AG08395 (cell line): ENCODE measurements at regions not wholly inside any gene's neighbourhood (a gene's known extent, or its start where the extent isn't known, plus 50 kb on each side); places are given as distances from the start of the nearest gene placed in this dataset.
"Not testable (repeated sequence)": the region's sequence is repeated elsewhere in the genome, so short reads cannot be mapped to it uniquely, and the experiment has no call there.

Experiments used
- DNase-seq: peaks from one replicate; pipeline ENCODE4 v3.0.0; 2012; ENCODE audit warnings: mixed read lengths, low spot score

DNA sequence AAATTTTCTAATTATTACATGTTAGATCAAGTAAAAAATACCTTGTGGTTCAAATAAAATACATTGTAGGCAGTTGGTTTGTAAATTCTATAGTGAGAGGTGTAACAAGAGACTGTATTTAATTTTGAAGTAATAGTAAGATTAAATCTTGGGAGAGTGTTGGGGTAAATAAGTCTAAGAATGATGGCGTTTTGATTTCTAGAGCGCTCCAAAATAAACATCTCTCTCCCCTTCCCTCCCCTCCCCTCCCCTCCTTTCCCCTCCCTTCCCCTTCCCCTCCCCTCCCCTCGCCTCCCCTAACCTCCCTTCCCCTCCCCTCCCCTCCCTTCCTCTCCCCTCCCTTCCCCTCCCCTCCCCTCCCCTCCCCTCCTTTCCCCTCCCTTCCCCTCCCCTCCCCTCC is 200.6 kb upstream of the EEF2KMT start:
- DNase-seq, result no peak

DNA sequence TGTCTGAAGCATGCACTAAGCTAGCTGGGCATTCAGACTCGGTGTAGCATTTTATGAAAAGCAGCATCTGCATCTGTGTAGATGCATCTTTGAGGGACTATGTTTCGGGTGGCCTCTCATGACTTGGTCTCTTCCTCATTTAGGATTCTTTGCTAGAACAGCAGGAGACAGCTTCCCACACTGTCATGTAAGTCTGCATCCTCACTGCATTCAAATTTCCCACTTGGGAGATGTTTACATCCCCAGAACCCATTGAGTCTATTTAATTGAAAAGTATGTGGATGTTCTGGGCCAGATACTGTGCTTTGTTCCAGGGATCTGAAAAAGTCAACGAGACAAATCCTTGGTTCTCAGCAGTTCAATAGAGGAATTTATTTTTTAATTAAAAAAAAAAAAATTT is 198.6 kb upstream of the EEF2KMT start:
- no peak for DNase-seq

DNA sequence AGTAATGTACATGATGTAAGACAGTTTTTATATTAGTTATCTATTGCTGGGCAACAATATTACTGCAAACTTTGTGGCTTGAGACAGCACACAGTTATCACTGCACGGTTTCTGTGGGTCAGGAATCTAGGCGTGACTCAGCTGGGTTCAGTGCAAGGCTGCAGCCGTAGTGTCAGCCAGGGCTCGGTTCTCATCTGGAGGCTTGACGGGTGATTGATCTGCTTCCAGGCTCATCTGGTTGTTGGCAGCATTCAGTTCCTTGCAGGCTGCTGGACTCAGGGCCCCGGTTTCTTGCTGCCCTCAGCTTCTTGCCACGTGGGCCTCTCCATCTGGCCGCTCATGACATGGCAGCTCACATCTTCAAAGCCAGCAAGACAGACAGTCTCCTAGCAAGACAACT is 197.7 kb upstream of the EEF2KMT start:
- not testable (repeated sequence) for DNase-seq

DNA sequence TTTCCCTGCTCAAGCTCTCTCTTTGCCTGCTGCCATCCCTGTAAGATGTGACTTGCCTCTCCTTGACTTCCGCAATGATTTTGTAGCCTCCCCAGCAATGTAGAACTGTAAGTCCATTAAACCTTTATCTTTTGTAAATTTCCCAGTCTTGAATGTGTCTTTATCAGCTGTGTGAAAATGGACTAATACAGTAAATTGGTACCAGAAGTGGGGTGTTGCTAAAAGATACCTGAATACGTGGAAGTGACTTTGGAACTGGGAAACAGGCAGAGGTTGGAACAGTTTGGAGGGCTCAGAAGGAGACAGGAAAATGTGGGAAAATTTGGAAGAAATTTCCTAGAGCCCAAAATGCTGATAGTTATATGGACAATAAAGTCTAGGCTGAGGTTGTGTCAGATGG is 184.6 kb upstream of the EEF2KMT start:
- not testable (repeated sequence) for DNase-seq

DNA sequence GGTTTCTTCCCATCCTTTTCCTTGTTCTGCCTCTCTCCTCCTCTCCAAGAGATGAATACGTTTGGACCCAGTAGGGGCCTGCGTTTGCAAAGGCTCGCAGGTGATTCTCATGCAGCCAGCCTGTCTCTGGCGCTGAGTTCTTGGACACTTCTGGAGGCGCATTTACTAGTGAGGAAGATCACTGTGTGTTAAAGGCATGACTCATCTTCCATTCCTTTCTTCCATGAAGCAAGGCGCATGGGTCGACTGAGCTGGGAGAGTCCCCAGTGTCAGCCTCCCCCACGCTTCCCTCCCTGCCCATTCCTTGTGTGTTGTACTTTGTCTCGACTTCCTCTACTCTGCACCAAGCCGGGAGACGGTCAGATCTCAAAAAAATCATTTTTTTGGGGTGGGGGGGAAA is 159.9 kb upstream of the EEF2KMT start:
- no peak for DNase-seq

DNA sequence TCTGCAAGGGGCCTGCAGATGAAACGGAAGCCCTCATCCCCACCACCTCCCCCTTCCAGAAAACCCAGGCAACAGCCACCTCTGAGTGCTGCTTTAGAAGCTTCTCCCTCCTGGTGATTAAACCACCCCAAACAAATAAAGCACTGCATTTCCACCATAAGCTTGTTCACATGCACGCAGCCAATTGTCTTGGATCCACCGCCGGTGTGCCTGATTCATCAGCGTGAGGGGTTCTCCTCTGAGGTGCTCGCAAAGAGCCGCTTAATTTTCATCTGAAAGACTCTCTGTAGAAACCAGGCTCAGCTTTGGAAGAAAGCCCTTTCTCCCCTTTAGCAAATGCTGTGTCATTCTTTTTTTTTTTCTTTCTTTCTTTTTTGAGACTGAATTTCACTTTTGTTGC is 155.2 kb upstream of the EEF2KMT start:
- DNase-seq, result no peak

DNA sequence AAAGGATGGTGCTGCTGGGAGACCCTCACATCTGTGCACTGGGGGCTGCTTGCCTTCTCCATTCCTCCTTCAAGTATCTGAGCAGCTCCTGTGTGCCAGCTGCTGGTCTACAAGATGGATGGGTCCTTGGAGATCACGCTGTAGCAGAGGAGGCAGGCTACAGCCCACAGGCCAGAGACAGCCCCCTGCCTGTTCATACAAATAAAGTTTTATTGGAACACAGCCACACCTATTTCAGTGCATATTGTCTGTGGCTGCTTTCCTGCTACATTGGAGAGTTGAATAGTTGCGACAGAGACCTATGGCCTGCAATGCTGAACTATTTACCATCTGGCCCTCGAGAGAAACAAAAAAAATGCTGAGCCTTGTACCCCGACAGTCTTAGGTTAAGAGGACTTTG is 149.8 kb upstream of the EEF2KMT start:
- DNase-seq, result not testable (repeated sequence)

DNA sequence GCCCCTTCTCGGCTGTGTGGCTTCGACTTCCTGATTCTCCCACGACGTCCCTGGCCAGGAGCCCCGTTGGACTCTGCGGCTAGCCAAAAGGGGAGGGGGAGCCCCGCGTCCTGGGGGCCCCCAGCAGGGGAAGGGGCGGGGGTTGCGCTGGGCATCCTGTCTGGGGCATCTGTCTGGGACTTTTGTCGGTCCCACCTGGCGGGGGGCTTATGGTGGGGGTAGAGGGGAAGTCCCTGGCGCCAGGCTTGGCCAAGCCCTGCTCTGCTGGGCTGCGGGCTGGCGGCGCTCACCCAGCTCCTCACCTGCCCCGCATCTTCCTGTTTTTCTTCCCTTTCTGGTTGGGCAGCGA is 142.7 kb upstream of the EEF2KMT start:
- not testable (repeated sequence) for DNase-seq

DNA sequence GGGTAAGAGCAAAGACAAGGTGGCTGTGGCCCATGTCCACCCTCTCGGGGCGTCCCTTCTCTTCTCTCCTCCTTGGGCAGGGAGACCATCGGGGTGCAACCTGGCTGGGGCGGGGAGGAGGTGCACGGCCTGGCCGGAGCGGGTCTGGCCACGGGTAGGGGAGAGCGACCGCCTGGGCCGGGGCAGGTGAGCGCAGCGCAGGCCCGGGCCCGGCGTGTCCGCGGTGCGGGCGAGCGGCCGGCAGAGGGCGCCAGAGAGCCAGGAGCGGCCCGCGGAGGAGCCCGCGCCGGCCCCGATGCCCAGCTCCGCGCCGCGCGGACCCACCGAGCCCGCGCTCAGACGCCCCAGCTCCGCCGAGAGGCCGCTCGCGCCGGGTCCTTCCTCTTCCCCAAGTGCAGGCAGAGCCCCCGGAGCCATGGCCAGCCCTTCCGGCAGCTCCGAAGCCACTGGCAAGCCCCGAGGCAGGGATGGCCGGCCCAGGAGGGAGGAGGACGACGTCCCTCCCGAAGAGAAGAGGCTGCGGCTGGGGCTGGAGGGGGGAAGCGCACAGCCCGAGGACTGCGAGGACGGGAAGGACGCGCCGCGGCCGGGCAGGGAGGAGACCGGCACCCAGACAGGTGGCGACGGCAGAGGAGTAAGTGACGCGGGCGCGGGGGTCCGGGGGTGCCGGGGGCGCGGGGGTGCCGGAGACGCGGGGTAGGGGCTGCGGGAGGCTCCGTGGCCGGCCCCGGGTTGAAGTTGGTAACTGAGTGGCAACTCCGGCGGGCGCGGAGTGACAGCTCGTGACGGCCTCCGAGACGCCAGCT is 142.1 kb upstream of the EEF2KMT start:
- not testable (repeated sequence) for DNase-seq

DNA sequence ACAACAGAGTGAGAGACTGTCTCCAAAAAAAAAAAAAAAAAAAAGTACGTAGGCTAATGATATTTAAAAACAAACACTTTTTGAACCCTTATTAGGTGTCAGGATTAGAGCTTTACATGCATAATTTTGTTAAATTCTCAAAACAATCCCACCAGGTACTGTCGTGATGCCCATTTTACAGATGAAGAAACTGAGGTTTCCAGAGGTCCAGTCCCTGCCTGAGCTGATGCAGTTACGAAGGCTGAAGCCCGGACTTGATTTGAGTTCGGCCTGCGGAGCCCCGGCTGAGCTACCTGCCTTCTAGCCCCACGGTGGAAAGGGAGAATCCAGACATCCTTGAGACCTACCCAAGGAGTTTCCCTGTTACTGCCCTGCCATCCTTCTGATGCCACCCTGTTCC is 137.5 kb upstream of the EEF2KMT start:
- DNase-seq, result no peak

DNA sequence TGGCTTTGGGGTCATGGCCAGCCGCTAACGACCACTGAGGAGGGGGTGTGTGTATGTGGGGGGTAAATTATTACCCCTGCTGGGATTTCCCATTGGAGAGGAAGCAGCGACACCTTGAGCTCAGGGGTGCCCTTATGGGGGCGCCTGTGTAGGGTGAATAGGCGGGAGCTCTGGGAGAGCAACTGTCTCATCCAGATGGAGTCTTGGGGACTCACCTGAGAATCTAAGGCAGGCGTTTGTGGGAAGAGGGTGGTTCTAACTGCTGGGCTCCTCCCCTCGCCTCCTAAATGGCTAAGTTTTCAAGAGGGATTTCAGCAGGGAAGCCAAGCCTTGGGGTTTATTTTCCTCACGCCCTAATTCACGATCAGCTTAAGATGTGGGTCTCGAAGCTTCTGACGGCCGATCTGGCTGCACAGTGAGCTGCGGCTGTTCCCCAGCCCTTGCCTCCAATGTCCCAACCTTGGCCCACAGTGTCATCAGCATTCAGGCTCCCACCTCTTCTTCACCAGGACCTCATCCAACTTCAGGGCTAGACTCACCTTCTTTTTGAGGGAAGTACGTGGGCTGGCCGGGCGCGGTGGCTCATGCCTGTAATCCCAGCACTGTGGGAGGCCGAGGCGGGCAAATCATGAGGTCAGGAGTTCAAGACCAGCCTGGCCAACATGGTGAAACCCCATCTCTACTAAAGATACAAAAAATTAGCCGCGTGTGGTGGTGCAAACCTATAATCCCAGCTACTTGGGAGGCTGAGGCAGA is 136.9 kb upstream of the EEF2KMT start:
- DNase-seq, result no peak

DNA sequence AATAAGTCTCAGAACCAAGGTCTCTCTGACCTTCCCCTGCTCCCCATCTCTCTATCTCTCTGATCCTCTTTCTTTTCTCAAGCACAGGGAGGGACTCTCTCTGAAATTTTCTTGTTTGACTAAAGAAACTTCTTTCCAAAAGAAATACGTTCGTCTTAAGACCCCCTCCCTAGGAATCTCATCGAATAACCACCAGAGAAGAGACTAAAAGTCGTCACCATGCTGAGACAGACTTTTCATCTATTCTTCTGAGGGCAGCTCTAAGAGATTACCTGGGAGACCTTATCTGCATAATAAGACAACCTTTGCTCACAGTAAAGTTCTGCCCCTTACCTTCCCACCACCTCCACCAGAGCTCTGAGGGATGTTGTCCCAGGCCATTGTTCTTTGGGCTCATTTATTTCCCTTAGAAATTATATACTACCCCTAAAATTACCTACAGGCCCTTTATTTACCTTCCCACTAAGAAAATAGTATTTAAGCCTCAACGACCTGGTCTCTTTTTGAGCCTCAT is 133.7 kb upstream of the EEF2KMT start:
- DNase-seq, result no peak

DNA sequence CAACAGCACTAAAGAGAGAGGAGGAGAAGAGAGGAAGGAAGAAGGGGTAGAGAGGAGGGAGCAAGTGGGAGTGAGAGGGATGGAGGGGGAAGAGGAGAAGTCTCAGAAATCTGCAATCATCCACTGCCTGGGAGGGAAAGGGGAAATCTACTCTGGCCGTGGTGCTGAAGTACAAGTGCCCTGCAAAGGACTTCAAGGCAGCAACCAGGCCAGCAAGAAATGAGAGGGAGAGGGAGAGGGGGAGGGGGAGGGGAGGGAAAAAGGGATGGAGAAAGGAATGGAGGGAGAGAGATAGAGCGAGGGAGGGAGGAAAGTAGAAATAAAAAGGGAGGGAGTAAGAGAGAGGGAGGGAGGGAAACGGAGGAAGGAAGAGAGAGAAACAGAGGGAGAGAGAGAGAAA is 130.8 kb upstream of the EEF2KMT start:
- no peak for DNase-seq

DNA sequence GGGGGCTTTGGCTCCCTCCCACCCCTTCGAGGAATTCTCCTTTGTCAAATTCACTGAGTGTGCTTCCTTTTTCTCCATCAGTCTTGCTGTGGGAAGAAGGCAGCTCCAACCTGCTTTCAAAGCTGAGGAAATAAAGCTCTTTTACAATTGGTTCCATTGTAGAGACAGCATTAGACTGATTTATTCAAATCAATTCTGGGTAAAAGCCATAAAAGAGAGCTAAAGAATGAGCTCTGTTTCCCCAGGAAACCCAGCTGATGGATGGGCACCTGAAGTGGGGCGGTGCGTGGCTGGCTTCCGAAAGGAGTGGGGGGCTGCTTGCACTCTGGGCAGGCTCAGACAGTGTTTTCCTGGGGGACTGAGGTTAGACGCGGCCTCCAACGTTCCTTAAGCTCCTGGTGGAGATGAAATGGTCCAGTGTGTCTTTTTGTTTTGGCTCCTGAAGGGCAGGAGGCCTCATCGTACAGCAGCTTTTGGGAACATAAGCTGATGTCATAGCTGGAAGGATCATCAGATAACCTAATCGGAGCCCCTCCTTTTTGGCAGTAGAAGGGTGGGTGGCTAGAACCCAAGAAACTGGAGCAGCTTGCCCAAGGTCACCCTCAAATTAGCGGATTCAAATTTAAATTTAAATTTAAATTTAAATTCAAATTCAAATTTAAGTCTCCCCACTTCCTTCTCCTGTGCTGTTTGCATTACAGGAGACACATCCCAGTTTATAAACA is 128.5 kb upstream of the EEF2KMT start:
- DNase-seq, result no peak

DNA sequence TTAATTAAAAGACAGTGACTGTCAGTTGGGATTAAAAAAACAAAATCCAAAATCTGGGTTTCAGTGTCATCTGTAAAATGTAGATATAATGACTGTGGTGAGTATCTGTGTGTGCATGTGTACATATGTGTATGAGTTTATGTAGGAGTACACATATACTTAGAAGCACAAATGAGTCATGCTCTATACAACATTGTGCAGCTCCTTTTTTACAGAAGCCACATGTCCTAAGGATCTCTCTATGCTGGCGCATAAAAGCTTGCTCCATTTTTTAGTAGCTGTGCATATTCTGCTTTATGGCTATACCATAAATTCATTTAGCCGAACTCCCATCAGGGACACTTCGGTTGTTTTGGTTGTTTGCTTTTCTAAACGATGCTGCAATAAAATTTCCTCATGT is 125.2 kb upstream of the EEF2KMT start:
- no peak for DNase-seq

DNA sequence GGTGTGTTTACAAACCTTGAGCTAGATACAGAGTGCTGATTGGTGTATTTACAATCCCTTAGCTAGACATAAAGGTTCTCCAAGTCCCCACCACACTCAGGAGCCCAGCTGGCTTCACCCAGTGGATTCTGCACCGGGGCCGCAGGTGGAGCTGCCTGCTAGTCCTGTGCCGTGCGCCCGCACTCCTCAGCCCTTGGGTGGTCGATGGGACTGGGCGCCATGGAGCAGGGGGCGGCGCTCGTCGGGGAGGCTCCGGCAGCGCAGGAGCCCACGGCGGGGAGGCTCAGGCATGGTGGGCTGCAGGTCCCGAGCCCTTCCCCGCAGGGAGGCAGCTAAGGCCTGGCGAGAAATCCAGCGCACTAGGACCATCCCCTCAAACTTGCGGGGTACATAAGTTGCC is 124.2 kb upstream of the EEF2KMT start:
- not testable (repeated sequence) for DNase-seq

DNA sequence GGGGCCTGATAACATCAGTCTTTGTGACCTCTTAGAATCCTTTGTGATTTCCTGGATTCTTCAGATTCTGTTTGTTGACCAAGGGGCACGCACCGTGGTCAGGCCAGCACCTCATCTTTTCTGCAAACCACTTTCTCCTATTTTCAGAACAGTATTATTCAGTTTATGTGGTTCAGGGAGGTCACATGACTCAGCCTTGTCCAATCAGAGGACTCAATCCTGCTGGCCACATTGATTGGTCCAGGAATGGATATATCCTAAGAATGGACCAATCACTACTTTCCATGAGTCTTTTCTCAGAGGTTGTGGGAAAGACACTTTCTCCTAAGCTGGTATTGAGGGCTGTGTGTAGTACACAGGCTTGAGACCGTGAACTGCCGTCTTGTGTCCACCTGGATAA is 123.1 kb upstream of the EEF2KMT start:
- DNase-seq, result no peak

DNA sequence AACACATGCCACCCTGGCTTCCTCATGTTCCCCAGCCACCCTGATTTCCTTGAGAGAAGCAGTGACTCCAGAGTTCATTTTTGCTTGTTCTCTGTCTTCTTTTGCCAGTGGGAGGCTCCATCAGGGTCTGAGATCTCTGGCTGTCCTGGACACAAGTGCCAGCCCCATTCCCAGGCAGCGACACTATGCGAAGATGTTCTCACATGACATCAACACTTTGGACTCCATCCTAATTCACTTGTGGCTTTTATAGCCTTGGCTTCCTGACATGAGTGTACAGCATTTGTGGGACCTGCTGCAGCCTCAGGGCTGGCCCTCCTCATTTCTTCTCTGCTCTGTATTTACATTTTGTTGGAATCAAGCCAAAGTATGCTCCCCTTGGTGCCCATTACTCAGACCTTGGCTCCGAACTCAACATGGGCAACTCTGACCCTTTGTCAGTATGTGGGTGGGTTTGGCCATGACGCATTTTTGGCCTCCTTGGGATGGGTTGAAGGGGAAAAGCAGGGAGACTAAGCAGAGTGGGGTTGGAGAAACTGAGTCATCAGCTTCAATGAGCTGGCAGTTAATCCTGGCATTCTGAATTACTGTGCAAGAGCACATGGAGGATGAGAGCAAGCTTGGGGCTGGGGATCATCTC is 119.0 kb upstream of the EEF2KMT start:
- DNase-seq, result no peak

DNA sequence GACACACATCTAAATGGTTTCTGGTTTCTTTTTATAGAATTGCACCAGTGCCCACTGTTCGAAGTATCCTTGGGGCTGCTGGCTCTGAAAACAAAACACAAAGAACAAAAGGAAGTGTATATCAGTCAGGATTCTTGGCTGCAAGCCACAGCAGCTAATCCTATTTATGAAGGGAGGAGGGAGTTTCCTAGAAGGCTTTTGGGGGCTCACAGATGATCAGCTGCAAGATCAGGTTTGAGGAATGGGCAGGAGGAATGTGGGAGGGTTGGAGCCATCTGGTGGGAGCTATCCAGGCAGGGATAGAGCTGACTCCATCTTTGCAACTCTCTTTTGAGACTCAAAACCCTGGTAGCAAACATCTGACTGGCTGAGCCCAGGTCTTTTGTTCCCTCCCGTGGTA is 118.3 kb upstream of the EEF2KMT start:
- DNase-seq, result no peak

DNA sequence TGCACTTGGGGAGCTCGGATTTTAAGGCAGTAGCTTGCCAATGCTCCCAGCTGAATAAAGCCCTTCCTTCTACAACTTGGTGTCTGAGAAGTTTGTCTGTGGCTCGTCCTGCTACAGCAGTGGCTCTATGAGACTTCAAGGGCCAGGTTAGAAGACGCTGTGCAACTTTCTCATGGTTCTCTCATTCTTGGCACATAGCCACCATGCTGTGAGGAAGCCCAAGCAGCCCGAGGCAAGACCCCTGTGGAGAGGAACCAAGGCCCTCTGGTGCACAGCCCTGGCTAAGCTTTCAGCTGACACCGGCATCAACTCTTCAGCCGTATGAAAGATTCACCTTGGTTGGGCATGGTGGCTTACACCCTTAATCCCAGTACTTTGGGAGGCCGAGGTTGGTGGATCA is 116.9 kb upstream of the EEF2KMT start:
- no peak for DNase-seq

DNA sequence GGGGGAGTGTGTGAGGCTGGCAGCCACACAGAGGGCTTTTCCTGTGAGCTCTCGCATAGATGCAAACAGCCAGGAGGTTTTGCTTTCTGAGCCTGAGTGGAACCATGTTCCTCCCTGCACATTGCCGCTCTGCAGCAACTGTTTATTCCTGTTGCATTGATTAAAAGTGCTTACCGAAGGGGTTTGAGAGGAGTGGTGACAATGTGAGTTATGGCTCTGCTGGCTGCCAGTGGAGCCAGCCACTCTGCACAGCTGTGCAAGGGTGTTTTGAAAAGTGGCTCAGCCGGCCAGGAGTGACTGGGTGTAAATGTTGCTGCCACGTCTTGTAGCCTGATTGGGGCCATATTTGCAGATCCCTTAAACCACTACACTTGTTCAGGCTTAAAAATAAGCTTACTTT is 114.9 kb upstream of the EEF2KMT start:
- not testable (repeated sequence) for DNase-seq

DNA sequence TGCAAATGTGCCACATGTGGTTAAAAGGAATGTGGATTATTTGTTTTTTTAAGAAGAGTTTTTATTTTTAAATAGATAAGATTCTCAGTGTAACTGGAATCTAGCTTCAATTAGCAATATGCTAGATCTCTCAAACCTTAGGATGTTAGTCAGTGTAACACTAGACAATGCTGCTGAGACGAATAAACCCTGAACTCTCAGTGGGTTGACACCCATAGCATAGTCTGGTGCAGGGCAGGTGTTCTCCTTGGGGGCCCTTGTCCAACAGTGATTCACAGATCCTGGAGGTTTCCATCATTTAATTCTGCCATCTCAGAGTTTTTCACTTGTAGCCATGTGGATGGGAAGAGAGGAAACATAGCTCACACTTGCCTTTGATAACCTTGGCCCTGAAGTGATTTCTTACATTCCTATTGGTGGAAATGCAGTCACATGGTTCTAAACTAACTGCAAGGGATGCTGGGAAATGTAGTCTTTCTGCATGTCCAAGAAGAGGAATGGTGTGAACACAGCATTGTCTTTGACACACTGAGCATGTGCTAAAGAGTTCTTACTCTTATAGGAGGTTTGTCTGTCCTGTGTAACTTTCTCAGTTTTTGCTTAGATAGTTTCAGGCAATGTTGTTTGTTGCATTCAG is 110.4 kb upstream of the EEF2KMT start:
- DNase-seq, result not testable (repeated sequence)
